ENCODE measurements at regions not wholly inside any gene's neighbourhood (a gene's known extent, or its start where the extent isn't known, plus 50 kb on each side); places are given as distances from the start of the nearest gene placed in this dataset.
A peak's percentile ranks its signal among the peaks of the same experiment; 100 is the strongest.
"Not testable (repeated sequence)": the region's sequence is repeated elsewhere in the genome, so short reads cannot be mapped to it uniquely, and the experiment has no call there.

- peak in 2 of 4 experiments; percentile 37 to 57 for ATAC-seq (replicated peaks in 1 of 4)
- CTCF ChIA-PET: not testable (repeated sequence)
Measured at GRCh38 chr12:25803029-25803664, 155.3 kb upstream of the RASSF8 start.

GRCh38 chr12:25804286-25804685, 154.2 kb upstream of the RASSF8 start:
- H3K27ac ChIP-seq (ENCODE audit: low read length); CTCF ChIA-PET; H3K27ac Mint-ChIP-seq; DNase-seq; H3K36me3 ChIP-seq (ENCODE audit: control insufficient read depth in 2 of 2, extremely low read depth in 1 of 2, insufficient read depth in 1 of 2, low read length in 1 of 2); ATAC-seq (replicated peaks in 1 of 4); POLR2A ChIA-PET; H3K9me3 Mint-ChIP-seq; H3K4me3 Mint-ChIP-seq; H3K4me3 ChIP-seq (ENCODE audit: control insufficient read depth in 1 of 2, extremely low read depth in 1 of 2, low read length in 1 of 2); H3K4me1 ChIP-seq (ENCODE audit: control insufficient read depth in 1 of 2, extremely low read depth in 1 of 2, insufficient read depth in 2 of 2, low read length in 2 of 2); H3K36me3 Mint-ChIP-seq; H3K9me3 ChIP-seq; H3K27me3 Mint-ChIP-seq; H3K27me3 ChIP-seq (replicated peaks in 1 of 2; ENCODE audit: control insufficient read depth in 2 of 2, extremely low read depth in 1 of 2, insufficient read depth in 2 of 2, low read length in 1 of 2): not testable (repeated sequence)
- peaks cover 5 to 14% (median 11%) of the 10 kb centered on the region in 3 donors for H3K4me1 Mint-ChIP-seq
- 92% methylated on average over 2 of the region's 4 CpGs for WGBS (ENCODE audit: insufficient coverage)

More at GRCh38 chr12:25803029-25803664, 155.3 kb upstream of the RASSF8 start:
- WGBS (ENCODE audit: insufficient coverage): 38% methylated on average over 1 of the region's 13 CpGs
- H3K27ac ChIP-seq (ENCODE audit: low read length); POLR2A ChIA-PET; H3K36me3 ChIP-seq (ENCODE audit: control insufficient read depth in 2 of 2, extremely low read depth in 1 of 2, insufficient read depth in 1 of 2, low read length in 1 of 2); H3K36me3 Mint-ChIP-seq; H3K9me3 ChIP-seq; H3K4me3 Mint-ChIP-seq; H3K9me3 Mint-ChIP-seq; H3K4me3 ChIP-seq (ENCODE audit: control insufficient read depth in 1 of 2, extremely low read depth in 1 of 2, low read length in 1 of 2); H3K27me3 ChIP-seq (replicated peaks in 1 of 2; ENCODE audit: control insufficient read depth in 2 of 2, extremely low read depth in 1 of 2, insufficient read depth in 2 of 2, low read length in 1 of 2); H3K27me3 Mint-ChIP-seq; H3K4me1 ChIP-seq (ENCODE audit: control insufficient read depth in 1 of 2, extremely low read depth in 1 of 2, insufficient read depth in 2 of 2, low read length in 2 of 2); DNase-seq; H3K27ac Mint-ChIP-seq: not testable (repeated sequence)
- H3K4me1 Mint-ChIP-seq: peaks cover 5 to 14% (median 11%) of the 10 kb centered on the region in 3 donors

- Mint-ChIP-seq H3K4me3 (no peak overlapping the region), H3K27me3 (no peaks in the 10 kb centered on the region)
- CTCF ChIA-PET: interaction anchor here in 1 of 2 donors (0.8 kb wide), 1 partner anchor 535 kb away, joined by 5 read pairs; no protein-coding TSS in a partner anchor
Measured at GRCh38 chr12:25806271-25806670, 152.2 kb upstream of the RASSF8 start.

GRCh38 chr12:25808604-25809003, 149.9 kb upstream of the RASSF8 start:
- Mint-ChIP-seq H3K4me3 (no peak overlapping the region), H3K9me3 (peaks cover 0 to 8% (median 7%) of the 10 kb centered on the region in 3 donors), H3K36me3 (no peaks in the 10 kb centered on the region), H3K27me3 (no peaks in the 10 kb centered on the region), H3K27ac (no peak overlapping the region), H3K4me1 (peaks cover 2 to 17% (median 6%) of the 10 kb centered on the region in 3 donors)
- Histone ChIP-seq H3K36me3 (ENCODE audit: control insufficient read depth in 2 of 2, extremely low read depth in 1 of 2, insufficient read depth in 1 of 2, low read length in 1 of 2) (no peaks in the 10 kb centered on the region), H3K4me1 (ENCODE audit: control insufficient read depth in 1 of 2, extremely low read depth in 1 of 2, insufficient read depth in 2 of 2, low read length in 2 of 2) (peaks cover 0 to 5% of the 10 kb centered on the region in 2 experiments), H3K27ac (ENCODE audit: low read length) (no peak overlapping the region), H3K9me3 (no peaks in the 10 kb centered on the region), H3K27me3 (replicated peaks in 1 of 2; ENCODE audit: control insufficient read depth in 2 of 2, extremely low read depth in 1 of 2, insufficient read depth in 2 of 2, low read length in 1 of 2) (no peaks in the 10 kb centered on the region), H3K4me3 (ENCODE audit: control insufficient read depth in 1 of 2, extremely low read depth in 1 of 2, low read length in 1 of 2) (no peak overlapping the region)
- POLR2A ChIA-PET: no interaction called here
- ATAC-seq (replicated peaks in 1 of 4): no peak
- CTCF ChIA-PET: no interaction called here
- DNase-seq: no peak

More at GRCh38 chr12:25806271-25806670, 152.2 kb upstream of the RASSF8 start:
- POLR2A ChIA-PET: no interaction called here
- Histone ChIP-seq H3K27me3 (replicated peaks in 1 of 2; ENCODE audit: control insufficient read depth in 2 of 2, extremely low read depth in 1 of 2, insufficient read depth in 2 of 2, low read length in 1 of 2) (no peaks in the 10 kb centered on the region), H3K36me3 (ENCODE audit: control insufficient read depth in 2 of 2, extremely low read depth in 1 of 2, insufficient read depth in 1 of 2, low read length in 1 of 2) (no peaks in the 10 kb centered on the region), H3K4me1 (ENCODE audit: control insufficient read depth in 1 of 2, extremely low read depth in 1 of 2, insufficient read depth in 2 of 2, low read length in 2 of 2) (peaks cover 0 to 5% of the 10 kb centered on the region in 2 experiments), H3K9me3 (no peaks in the 10 kb centered on the region), H3K27ac (ENCODE audit: low read length) (no peak overlapping the region), H3K4me3 (ENCODE audit: control insufficient read depth in 1 of 2, extremely low read depth in 1 of 2, low read length in 1 of 2) (no peak overlapping the region)
- no CpG with 5 or more reads among the region's 1 CpG for WGBS (ENCODE audit: insufficient coverage)
- peaks cover 2 to 10% (median 6%) of the 10 kb centered on the region in 3 donors for H3K4me1 Mint-ChIP-seq
- ATAC-seq (replicated peaks in 1 of 4) (peak in 1 of 4 experiments; percentile 56), DNase-seq (no peak)
- no peaks in the 10 kb centered on the region for H3K36me3 Mint-ChIP-seq
- peaks cover 0 to 11% (median 7%) of the 10 kb centered on the region in 3 donors for H3K9me3 Mint-ChIP-seq
- no peak overlapping the region for H3K27ac Mint-ChIP-seq

GRCh38 chr12:25810683-25811082, 147.8 kb upstream of the RASSF8 start:
- H3K36me3 ChIP-seq (ENCODE audit: control insufficient read depth in 2 of 2, extremely low read depth in 1 of 2, insufficient read depth in 1 of 2, low read length in 1 of 2): no peaks in the 10 kb centered on the region
- Mint-ChIP-seq H3K4me1 (peaks cover 2 to 17% (median 6%) of the 10 kb centered on the region in 3 donors), H3K27ac (no peak overlapping the region), H3K9me3 (peaks cover 0 to 8% (median 7%) of the 10 kb centered on the region in 3 donors), H3K27me3 (no peaks in the 10 kb centered on the region), H3K4me3 (no peak overlapping the region), H3K36me3 (no peaks in the 10 kb centered on the region)
- no peaks in the 10 kb centered on the region for H3K9me3 ChIP-seq
- ChIA-PET CTCF (no interaction called here), POLR2A (no interaction called here)
- H3K4me3 ChIP-seq (ENCODE audit: control insufficient read depth in 1 of 2, extremely low read depth in 1 of 2, low read length in 1 of 2): no peak overlapping the region
- WGBS (ENCODE audit: insufficient coverage): 100% methylated on average over 1 of the region's 1 CpG
- no peaks in the 10 kb centered on the region for H3K27me3 ChIP-seq (replicated peaks in 1 of 2; ENCODE audit: control insufficient read depth in 2 of 2, extremely low read depth in 1 of 2, insufficient read depth in 2 of 2, low read length in 1 of 2)
- peaks cover 0 to 5% of the 10 kb centered on the region in 2 experiments for H3K4me1 ChIP-seq (ENCODE audit: control insufficient read depth in 1 of 2, extremely low read depth in 1 of 2, insufficient read depth in 2 of 2, low read length in 2 of 2)
- ATAC-seq (replicated peaks in 1 of 4) (no peak), DNase-seq (no peak)
- no peak overlapping the region for H3K27ac ChIP-seq (ENCODE audit: low read length)

GRCh38 chr12:25811656-25812126, 146.8 kb upstream of the RASSF8 start:
- H3K4me3 ChIP-seq (ENCODE audit: control insufficient read depth in 1 of 2, extremely low read depth in 1 of 2, low read length in 1 of 2): no peak overlapping the region
- no CpG with 5 or more reads among the region's 5 CpGs for WGBS (ENCODE audit: insufficient coverage)
- H3K27ac ChIP-seq (ENCODE audit: low read length): no peak overlapping the region
- no peaks in the 10 kb centered on the region for H3K4me1 ChIP-seq (ENCODE audit: control insufficient read depth in 1 of 2, extremely low read depth in 1 of 2, insufficient read depth in 2 of 2, low read length in 2 of 2)
- H3K4me3 Mint-ChIP-seq: no peak overlapping the region
- H3K27ac Mint-ChIP-seq: no peak overlapping the region
- no peaks in the 10 kb centered on the region for H3K36me3 Mint-ChIP-seq
- peaks cover 0 to 10% (median 2%) of the 10 kb centered on the region in 3 donors for H3K4me1 Mint-ChIP-seq
- ATAC-seq (replicated peaks in 1 of 4): no peak
- peaks cover 0 to 8% (median 7%) of the 10 kb centered on the region in 3 donors for H3K9me3 Mint-ChIP-seq
- no peaks in the 10 kb centered on the region for H3K27me3 ChIP-seq (replicated peaks in 1 of 2; ENCODE audit: control insufficient read depth in 2 of 2, extremely low read depth in 1 of 2, insufficient read depth in 2 of 2, low read length in 1 of 2)
- H3K36me3 ChIP-seq (ENCODE audit: control insufficient read depth in 2 of 2, extremely low read depth in 1 of 2, insufficient read depth in 1 of 2, low read length in 1 of 2): no peaks in the 10 kb centered on the region
- DNase-seq: no peak
- H3K9me3 ChIP-seq: no peaks in the 10 kb centered on the region
- CTCF ChIA-PET: no interaction called here
- no peaks in the 10 kb centered on the region for H3K27me3 Mint-ChIP-seq
- POLR2A ChIA-PET: no interaction called here

Measured in T-cell (primary cell).